HCT116 (cell line): ENCODE measurements at regions not wholly inside any gene's neighbourhood (a gene's known extent, or its start where the extent isn't known, plus 50 kb on each side); places are given as distances from the start of the nearest gene placed in this dataset.
A peak's percentile ranks its signal among the peaks of the same experiment; 100 is the strongest.

Experiments
- ATAC-seq: fragments of 200-7000 bp; cut with Tn5 transposase; 2 replicates; pipeline ENCODE4 v1.9.1; 2020; ENCODE audit warnings: mild to moderate bottlenecking, moderate library complexity
- BruUV-seq: library from RNA; stranded (reverse); fragments of 400-500 nt; replicated peaks from 2 replicates; lab custom pipeline; 2021; lab: Mats Ljungman, UMichigan
- CTCF ChIA-PET: fragments of 300-600 bp; sonication (Branson Sonifier 250); formaldehyde crosslinking; loops from one replicate; lab custom pipeline; 2021; ENCODE audit warnings: antibody characterized with exemption; lab: Charles Lee
- POLR2A ChIA-PET: fragments of 300-600, 350-600 bp; sonication (Branson Sonifier 250); formaldehyde crosslinking; loops from one replicate; lab custom pipeline; 2021; ENCODE audit warnings: antibody characterized with exemption; lab: Charles Lee
- RAD21 ChIA-PET, 2 experiments: fragments of 300-600 bp; sonication (Branson Sonifier 250); formaldehyde crosslinking; loops; one replicate each; lab custom pipeline; 2023; ENCODE audit warnings: low total read pairs in 2 of 2; ENCODE audit not compliant: uncharacterized antibody in 2 of 2, unreplicated experiment in 2 of 2, low non-redundant PET in 1 of 2; lab: Charles Lee
- DNase-seq: peaks from one replicate; pipeline ENCODE4 v3.0.0-alpha.2; 2010; ENCODE audit warnings: low read depth, low spot score
- H2AFZ ChIP-seq: fragments of 200-600 bp; shearing (Covaris generic), sonication (generic); 2 replicates; pipeline ENCODE4 v1.6.1; 2017; ENCODE audit warnings: low read depth, mixed run types, mixed read lengths, antibody characterized with exemption, low read length; ENCODE audit not compliant: poor library complexity, severe bottlenecking
- H3K27ac ChIP-seq: 2 replicates; pipeline ENCODE4 v1.5.1; 2012; ENCODE audit warnings: low read depth, low read length
- H3K27me3 ChIP-seq: fragments of 200-600 bp; sonication (generic); 2 replicates; pipeline ENCODE4 v1.6.1; 2016; ENCODE audit warnings: mixed run types, low read length, mixed read lengths; ENCODE audit not compliant: insufficient read depth
- H3K36me3 ChIP-seq, 2 experiments: fragments of 200-500 bp in 1 of 2; fragments of 200-600 bp in 1 of 2; sonication (Bioruptor generic) in 1 of 2; sonication (generic) in 1 of 2; 2 replicates each; pipeline versions ENCODE4 v1.5.1 to v1.6.1; 2014 to 2016; ENCODE audit warnings: low read length in 2 of 2, inconsistent platforms in 1 of 2, mixed read lengths in 1 of 2, mixed run types in 1 of 2; ENCODE audit not compliant: insufficient read depth in 2 of 2, control insufficient read depth in 1 of 2
- H3K4me1 ChIP-seq, 2 experiments: fragments of 200-600 bp in 1 of 2; sonication (generic) in 1 of 2; 2 replicates each; pipeline versions ENCODE4 v1.5.1 to v1.6.1; 2012 to 2017; ENCODE audit warnings: low read length in 2 of 2, inconsistent platforms in 1 of 2, mild to moderate bottlenecking in 1 of 2, mixed read lengths in 1 of 2, mixed run types in 1 of 2, moderate library complexity in 1 of 2; ENCODE audit not compliant: insufficient read depth in 2 of 2, control insufficient read depth in 1 of 2
- H3K4me2 ChIP-seq: fragments of 200-600 bp; sonication (generic); 2 replicates; pipeline ENCODE4 v1.6.1; 2017; ENCODE audit warnings: mixed run types, low read length, mixed read lengths
- H3K4me3 ChIP-seq, 2 experiments: fragments of 200-600 bp in 1 of 2; sonication (generic) in 1 of 2; replicated peaks in 1 of 2; 2 replicates each; pipeline ENCODE4 v1.5.1; 2011 to 2016; ENCODE audit warnings: low read length in 2 of 2, control low read depth in 1 of 2, low read depth in 1 of 2, mild to moderate bottlenecking in 1 of 2, mixed read lengths in 1 of 2, mixed run types in 1 of 2
- H3K79me2 ChIP-seq: fragments of 200-600 bp; sonication (generic); 2 replicates; pipeline ENCODE4 v1.6.1; 2017; ENCODE audit warnings: mild to moderate bottlenecking, mixed run types, low read length, moderate library complexity, mixed read lengths; ENCODE audit not compliant: insufficient read depth
- H3K9ac ChIP-seq: fragments of 200-600 bp; sonication (generic); 2 replicates; pipeline ENCODE4 v1.6.1; 2016; ENCODE audit warnings: low read length, mixed read lengths
- H3K9me2 ChIP-seq: fragments of 200-600 bp; sonication (generic), shearing (Covaris generic); 2 replicates; pipeline ENCODE4 v1.6.1; 2017; ENCODE audit warnings: mixed run types, mild to moderate bottlenecking, moderate library complexity; ENCODE audit not compliant: insufficient read depth
- H3K9me3 ChIP-seq, 2 experiments: fragments of 200-500 bp in 1 of 2; fragments of 200-600 bp in 1 of 2; sonication (Bioruptor generic) in 1 of 2; sonication (generic) in 1 of 2; 2 replicates each; pipeline ENCODE4 v1.6.1; 2014 to 2017; ENCODE audit warnings: low read length in 2 of 2, mixed read lengths in 2 of 2, inconsistent platforms in 1 of 2, low read depth in 1 of 2, mild to moderate bottlenecking in 1 of 2, mixed run types in 1 of 2, moderate library complexity in 1 of 2; ENCODE audit not compliant: control insufficient read depth in 1 of 2, insufficient read depth in 1 of 2
- H4K20me1 ChIP-seq: fragments of 200-600 bp; sonication (generic), shearing (Covaris generic); 2 replicates; pipeline ENCODE4 v1.6.1; 2017; ENCODE audit warnings: mixed run types, mild to moderate bottlenecking, moderate library complexity; ENCODE audit not compliant: insufficient read depth
- ATF3 ChIP-seq: IDR thresholded peaks from 2 replicates; pipeline ENCODE4 v1.6.1; 2012
- CBX3 ChIP-seq: IDR thresholded peaks from 2 replicates; pipeline ENCODE4 v1.6.1; 2012; ENCODE audit warnings: low read depth
- CEBPB ChIP-seq: IDR thresholded peaks from 2 replicates; pipeline ENCODE4 v1.6.1; 2012; ENCODE audit warnings: low read depth
- EGR1 ChIP-seq: IDR thresholded peaks from 2 replicates; pipeline ENCODE4 v1.6.1; 2012; ENCODE audit warnings: low read depth
- EZH2 ChIP-seq: fragments of 200-600 bp; sonication (generic); IDR thresholded peaks from 2 replicates; pipeline ENCODE4 v1.6.1; 2017; ENCODE audit warnings: antibody characterized with exemption, mixed run types
- FOSL1 ChIP-seq: IDR thresholded peaks from 2 replicates; pipeline ENCODE4 v1.6.1; 2012; ENCODE audit warnings: low read depth
- MAX ChIP-seq: IDR thresholded peaks from 2 replicates; pipeline ENCODE4 v1.6.1; 2012
- POLR2A ChIP-seq: IDR thresholded peaks from 2 replicates; pipeline ENCODE4 v1.7.0; 2011; ENCODE audit warnings: borderline replicate concordance; ENCODE audit not compliant: insufficient read depth, insufficient read length; ENCODE audit errors: extremely low read depth
- RAD21 ChIP-seq: IDR thresholded peaks from 2 replicates; pipeline ENCODE4 v1.6.1; 2012; ENCODE audit warnings: low read depth, mild to moderate bottlenecking
- REST ChIP-seq: IDR thresholded peaks from 2 replicates; pipeline ENCODE4 v1.6.1; 2012; ENCODE audit warnings: low read depth
- SIN3A ChIP-seq: IDR thresholded peaks from 2 replicates; pipeline ENCODE4 v1.6.1; 2012; ENCODE audit warnings: low read depth
- SRF ChIP-seq: IDR thresholded peaks from 2 replicates; pipeline ENCODE4 v1.6.1; 2012; ENCODE audit warnings: low read depth
- TCF7L2 ChIP-seq: IDR thresholded peaks from 2 replicates; pipeline ENCODE4 v1.7.0; 2011; ENCODE audit warnings: borderline replicate concordance, inconsistent platforms; ENCODE audit not compliant: insufficient read depth, insufficient read length; ENCODE audit errors: extremely low read depth
- YY1 ChIP-seq: IDR thresholded peaks from 2 replicates; pipeline ENCODE4 v1.6.1; 2011; ENCODE audit warnings: low read length, low read depth, moderate library complexity, mild to moderate bottlenecking; ENCODE audit not compliant: insufficient replicate concordance; ENCODE audit errors: extremely low read depth
- ZFX ChIP-seq: fragments of 450-650 bp; IDR thresholded peaks from 2 replicates; pipeline ENCODE4 v1.6.1; 2017
- ZNF274 ChIP-seq: fragments of 200-500 bp; sonication (Bioruptor generic); IDR thresholded peaks from 2 replicates; pipeline ENCODE4 v1.6.1; 2014; ENCODE audit warnings: mild to moderate bottlenecking, low read depth, low read length, inconsistent platforms
- intact Hi-C: fragments of 100-400 bp; cut with micrococcal nuclease; formaldehyde crosslinking; loops from 2 replicates; pipeline ENCODE4 v1.10.0; 2022

GRCh38 chr2:19772981-19773380 lies 128.8 kb downstream of the TTC32 start:
- Histone ChIP-seq H3K27me3 (no peaks in the 10 kb centered on the region), H3K4me1 (peaks cover 0 to 9% of the 10 kb centered on the region in 2 experiments; a peak in 1 of 4 replicates), H2AFZ (no peak overlapping the region), H3K27ac (no peak overlapping the region), H3K9me3 (no peaks in the 10 kb centered on the region), H4K20me1 (no peaks in the 10 kb centered on the region), H3K79me2 (no peaks in the 10 kb centered on the region), H3K9me2 (no peaks in the 10 kb centered on the region), H3K4me2 (no peak overlapping the region), H3K9ac (no peak overlapping the region), H3K36me3 (no peaks in the 10 kb centered on the region), H3K4me3 (no peak overlapping the region)
- TF ChIP-seq EZH2 = no peak
- no peak for TF ChIP-seq MAX
- TF ChIP-seq POLR2A = no peak
- no peak for TF ChIP-seq ATF3
- no peak for TF ChIP-seq ZFX
- no peak for TF ChIP-seq CEBPB
- TF ChIP-seq RAD21 = no peak
- no peak for TF ChIP-seq EGR1
- TF ChIP-seq TCF7L2 = no peak
- TF ChIP-seq SIN3A = no peak
- TF ChIP-seq CBX3 = no peak
- no peak for TF ChIP-seq SRF
- no peak for TF ChIP-seq FOSL1
- no peak for TF ChIP-seq ZNF274
- no TSS peak for BruUV-seq
- DNase-seq = no peak
- ChIA-PET RAD21 (no interaction called here), POLR2A (no interaction called here), CTCF (no interaction called here)
- no peak for ATAC-seq
- intact Hi-C loops = no loop called here

- H2AFZ ChIP-seq = no peak overlapping the region
- no peaks in the 10 kb centered on the region for H3K36me3 ChIP-seq
- H3K4me3 ChIP-seq = no peak overlapping the region
- POLR2A ChIA-PET = no interaction called here
- CTCF ChIA-PET = no interaction called here
- no peaks in the 10 kb centered on the region for H3K9me3 ChIP-seq
- no peaks in the 10 kb centered on the region for H3K27me3 ChIP-seq
- H3K4me2 ChIP-seq = no peak overlapping the region
- H3K9ac ChIP-seq = no peak overlapping the region
- no peak overlapping the region for H3K27ac ChIP-seq
- RAD21 ChIA-PET = no interaction called here
- DNase-seq (no peak), ATAC-seq (peak; percentile 47; the same call in 1 of the 2 replicates)
- no peaks in the 10 kb centered on the region for H4K20me1 ChIP-seq
- intact Hi-C loops = loop anchor here (1.0 kb wide), 1 partner anchor 94 kb away; no protein-coding TSS in a partner anchor
- no peaks in the 10 kb centered on the region for H3K9me2 ChIP-seq
- H3K79me2 ChIP-seq = no peaks in the 10 kb centered on the region
- BruUV-seq = no TSS peak
- peaks cover 0 to 2% of the 10 kb centered on the region in 2 experiments; a peak in 1 of 4 replicates for H3K4me1 ChIP-seq
- TF ChIP-seq TCF7L2 (no peak), YY1 (no peak), MAX (no peak), REST (no peak)
Observed at GRCh38 chr2:19769513-19769912, 132.3 kb downstream of the TTC32 start.
